ENCODE measurements at regions not wholly inside any gene's neighbourhood (a gene's known extent, or its start where the extent isn't known, plus 50 kb on each side); places are given as distances from the start of the nearest gene placed in this dataset.

- Histone ChIP-seq H4K20me1 (replicated peaks; ENCODE audit: control insufficient read depth, insufficient read depth, low read length) (no peaks in the 10 kb centered on the region), H3K4me3 (no peak overlapping the region), H3K4me2 (ENCODE audit: insufficient read depth, low read length) (no peak overlapping the region), H3K9me3 (replicated peaks; ENCODE audit: control insufficient read depth, insufficient read depth, low read depth, low read length) (no peaks in the 10 kb centered on the region), H3K79me2 (ENCODE audit: control insufficient read depth, insufficient read depth, low read length) (no peaks in the 10 kb centered on the region), H3K27me3 (ENCODE audit: control insufficient read depth in 2 of 2, insufficient read depth in 2 of 2, low read length in 2 of 2) (no peaks in the 10 kb centered on the region), H3K9me1 (ENCODE audit: control insufficient read depth, insufficient read depth, low read length) (no peaks in the 10 kb centered on the region), H3K9ac (ENCODE audit: insufficient read depth in 1 of 2, low read depth in 2 of 2, low read length in 2 of 2) (no peak overlapping the region), H2AFZ (ENCODE audit: low read depth, low read length) (no peak overlapping the region), H3K36me3 (ENCODE audit: control insufficient read depth, insufficient read depth, low read length) (no peaks in the 10 kb centered on the region), H3K27ac (ENCODE audit: extremely low read depth, low read depth, low read length) (no peak overlapping the region), H3K4me1 (replicated peaks in 1 of 2; ENCODE audit: control insufficient read depth in 2 of 2, insufficient read depth in 2 of 2, low read length in 2 of 2) (no peaks in the 10 kb centered on the region)
- ATAC-seq (no peak), FAIRE-seq (no peak), DNase-seq (ENCODE audit: extremely low read depth in 1 of 4, low spot score in 3 of 4) (no peak)
- CTCF ChIA-PET (ENCODE audit: low intra/inter-chr PET ratio): no interaction called here
- no peak for TF ChIP-seq EWSR1 (IDR thresholded peaks at IDR 0.05; ENCODE audit: borderline replicate concordance, low read depth, partially characterized antibody)
- TF ChIP-seq KHSRP (IDR thresholded peaks at IDR 0.05): no peak
- intact Hi-C loops (cut with micrococcal nuclease) (no loop called here), in situ Hi-C loops (cut with MboI) (no loop called here)
- WGBS (ENCODE audit: insufficient coverage, low coverage, missing lambda C conversion rate): 2% methylated on average over 4 of the region's 4 CpGs
- POLR2A ChIA-PET: no interaction called here
- BruUV-seq (replicated peaks): no TSS peak
Observed at GRCh38 chr4:85381968-85382367, 93.0 kb upstream of the ARHGAP24 start.

GRCh38 chr4:85391071-85391470 is 83.9 kb upstream of the ARHGAP24 start:
- 10% methylated on average over 1 of the region's 1 CpG for WGBS (ENCODE audit: insufficient coverage, low coverage, missing lambda C conversion rate)
- no peaks in the 10 kb centered on the region for H3K36me3 ChIP-seq (ENCODE audit: control insufficient read depth, insufficient read depth, low read length)
- no peaks in the 10 kb centered on the region for H3K9me1 ChIP-seq (ENCODE audit: control insufficient read depth, insufficient read depth, low read length)
- POLR2A ChIA-PET: interaction anchor here (0.6 kb wide), 1 partner anchor 21 kb away, joined by 4 read pairs; no protein-coding TSS in a partner anchor
- no peak overlapping the region for H3K4me2 ChIP-seq (ENCODE audit: insufficient read depth, low read length)
- H3K27ac ChIP-seq (ENCODE audit: extremely low read depth, low read depth, low read length): no peak overlapping the region
- H4K20me1 ChIP-seq (replicated peaks; ENCODE audit: control insufficient read depth, insufficient read depth, low read length): no peaks in the 10 kb centered on the region
- TF ChIP-seq ZNF121 (CRISPR knock-in tag; conservative IDR thresholded peaks at IDR 0.05) (no peak), HNRNPLL (IDR thresholded peaks at IDR 0.05; ENCODE audit: low read depth, low read length, poor library complexity, severe bottlenecking) (no peak), NFXL1 (CRISPR knock-in tag; IDR thresholded peaks at IDR 0.05) (no peak), NFRKB (IDR thresholded peaks at IDR 0.05; ENCODE audit: low read depth) (no peak), KAT2B (IDR thresholded peaks at IDR 0.05; ENCODE audit: low read depth, low read length) (no peak), POLR2AphosphoS5 (IDR thresholded peaks at IDR 0.05; ENCODE audit: control insufficient read depth, insufficient read depth, low read depth, low read length) (no peak), ZNF561 (CRISPR knock-in tag; conservative IDR thresholded peaks at IDR 0.05) (no peak), NCOA4 (IDR thresholded peaks at IDR 0.05; ENCODE audit: partially characterized antibody) (no peak)
- no peaks in the 10 kb centered on the region for H3K27me3 ChIP-seq (ENCODE audit: control insufficient read depth in 2 of 2, insufficient read depth in 2 of 2, low read length in 2 of 2)
- no peaks in the 10 kb centered on the region for H3K79me2 ChIP-seq (ENCODE audit: control insufficient read depth, insufficient read depth, low read length)
- CTCF ChIA-PET (ENCODE audit: low intra/inter-chr PET ratio): no interaction called here
- H2AFZ ChIP-seq (ENCODE audit: low read depth, low read length): no peak overlapping the region
- in situ Hi-C loops (cut with MboI) (no loop called here), intact Hi-C loops (cut with micrococcal nuclease) (no loop called here)
- ATAC-seq (no peak), DNase-seq (ENCODE audit: extremely low read depth in 1 of 4, low spot score in 3 of 4) (no peak), FAIRE-seq (no peak)
- BruUV-seq (replicated peaks): no TSS peak
- H3K9me3 ChIP-seq (replicated peaks; ENCODE audit: control insufficient read depth, insufficient read depth, low read depth, low read length): no peaks in the 10 kb centered on the region
- no peak overlapping the region for H3K9ac ChIP-seq (ENCODE audit: insufficient read depth in 1 of 2, low read depth in 2 of 2, low read length in 2 of 2)
- H3K4me3 ChIP-seq: no peak overlapping the region
- no peaks in the 10 kb centered on the region for H3K4me1 ChIP-seq (replicated peaks in 1 of 2; ENCODE audit: control insufficient read depth in 2 of 2, insufficient read depth in 2 of 2, low read length in 2 of 2)

All from K562 (cell line).